Memory B cell (primary cell): ENCODE measurements at regions not wholly inside any gene's neighbourhood (a gene's known extent, or its start where the extent isn't known, plus 50 kb on each side); places are given as distances from the start of the nearest gene placed in this dataset.

Experiments
- ATAC-seq: fragments of 150-1000 bp; cut with Tn5 transposase; 2 replicates; pipeline ENCODE4 v1.10.0; 2021; ENCODE audit warnings: low read depth, mild to moderate bottlenecking, moderate library complexity
- DNase-seq, 2 donors: peaks; one replicate each; pipeline ENCODE4 v3.0.0; 2022; ENCODE audit warnings: low spot score in 2 of 2
- H3K27ac Mint-ChIP-seq: one replicate; pipeline ENCODE4 v1.8.0; 2022; ENCODE audit warnings: mild to moderate bottlenecking, moderate library complexity, mixed read lengths
- H3K27me3 Mint-ChIP-seq: one replicate; pipeline ENCODE4 v1.8.0; 2022; ENCODE audit warnings: mixed read lengths
- H3K36me3 Mint-ChIP-seq: one replicate; pipeline ENCODE4 v1.8.0; 2022; ENCODE audit warnings: mild to moderate bottlenecking, mixed read lengths
- H3K4me1 Mint-ChIP-seq: one replicate; pipeline ENCODE4 v1.8.0; 2022; ENCODE audit warnings: mixed read lengths
- H3K4me3 Mint-ChIP-seq: one replicate; pipeline ENCODE4 v1.8.0; 2022; ENCODE audit warnings: mild to moderate bottlenecking, moderate library complexity, mixed read lengths
- H3K9me3 Mint-ChIP-seq: one replicate; pipeline ENCODE4 v1.8.0; 2022; ENCODE audit warnings: mixed read lengths

- ATAC-seq, result no peak
- Mint-ChIP-seq H3K27ac (no peak overlapping the region), H3K27me3 (peaks cover 5% of the 10 kb centered on the region)
Measured at GRCh38 chr2:58545300-58546280, 304.5 kb upstream of the FANCL start.

GRCh38 chr2:58543442-58543841, 302.3 kb upstream of the FANCL start:
- Mint-ChIP-seq H3K27me3 (peaks cover 3% of the 10 kb centered on the region), H3K4me3 (no peak overlapping the region), H3K4me1 (peaks cover 4% of the 10 kb centered on the region), H3K27ac (no peak overlapping the region), H3K36me3 (no peaks in the 10 kb centered on the region), H3K9me3 (no peaks in the 10 kb centered on the region)
- no peak for ATAC-seq
- no peak for DNase-seq

More at GRCh38 chr2:58545300-58546280, 304.5 kb upstream of the FANCL start:
- peaks cover 3% of the 10 kb centered on the region for H3K4me1 Mint-ChIP-seq
- H3K9me3 Mint-ChIP-seq, result no peaks in the 10 kb centered on the region
- H3K36me3 Mint-ChIP-seq, result no peaks in the 10 kb centered on the region
- no peak overlapping the region for H3K4me3 Mint-ChIP-seq
- no peak for DNase-seq

- peaks cover 4% of the 10 kb centered on the region for H3K4me1 Mint-ChIP-seq
- no peak overlapping the region for H3K27ac Mint-ChIP-seq
- H3K9me3 Mint-ChIP-seq, result no peaks in the 10 kb centered on the region
- ATAC-seq (no peak), DNase-seq (no peak)
- H3K27me3 Mint-ChIP-seq, result peaks cover under 1% of the 10 kb centered on the region
- no peaks in the 10 kb centered on the region for H3K36me3 Mint-ChIP-seq
- no peak overlapping the region for H3K4me3 Mint-ChIP-seq
Measured at GRCh38 chr2:58541511-58541910, 300.4 kb upstream of the FANCL start.

- Mint-ChIP-seq H3K4me1 (peaks cover 4% of the 10 kb centered on the region), H3K36me3 (no peaks in the 10 kb centered on the region), H3K9me3 (no peaks in the 10 kb centered on the region), H3K27ac (no peak overlapping the region), H3K4me3 (no peak overlapping the region), H3K27me3 (no peaks in the 10 kb centered on the region)
- DNase-seq (no peak), ATAC-seq (no peak)
Measured at GRCh38 chr2:58540681-58541080, 299.6 kb upstream of the FANCL start.

GRCh38 chr2:58539973-58540372, 298.8 kb upstream of the FANCL start:
- Mint-ChIP-seq H3K36me3 (no peaks in the 10 kb centered on the region), H3K4me3 (no peak overlapping the region), H3K9me3 (no peaks in the 10 kb centered on the region), H3K4me1 (peaks cover 4% of the 10 kb centered on the region), H3K27me3 (no peaks in the 10 kb centered on the region), H3K27ac (no peak overlapping the region)
- DNase-seq, result no peak
- no peak for ATAC-seq

GRCh38 chr2:58535990-58536389, 294.9 kb upstream of the FANCL start:
- ATAC-seq, result no peak
- no peak for DNase-seq
- Mint-ChIP-seq H3K27ac (no peak overlapping the region), H3K9me3 (no peaks in the 10 kb centered on the region), H3K36me3 (no peaks in the 10 kb centered on the region), H3K27me3 (peaks cover 4% of the 10 kb centered on the region), H3K4me3 (no peak overlapping the region), H3K4me1 (peaks cover 4% of the 10 kb centered on the region)

GRCh38 chr2:58535182-58535581, 294.1 kb upstream of the FANCL start:
- ATAC-seq, result no peak
- no peaks in the 10 kb centered on the region for H3K9me3 Mint-ChIP-seq
- no peak overlapping the region for H3K27ac Mint-ChIP-seq
- H3K27me3 Mint-ChIP-seq, result peaks cover 4% of the 10 kb centered on the region
- no peaks in the 10 kb centered on the region for H3K36me3 Mint-ChIP-seq
- no peak overlapping the region for H3K4me3 Mint-ChIP-seq
- DNase-seq, result no peak
- H3K4me1 Mint-ChIP-seq, result no peaks in the 10 kb centered on the region

GRCh38 chr2:58533376-58533775, 292.3 kb upstream of the FANCL start:
- H3K36me3 Mint-ChIP-seq, result no peaks in the 10 kb centered on the region
- H3K9me3 Mint-ChIP-seq, result no peaks in the 10 kb centered on the region
- H3K4me1 Mint-ChIP-seq, result no peaks in the 10 kb centered on the region
- H3K4me3 Mint-ChIP-seq, result no peak overlapping the region
- ATAC-seq (no peak), DNase-seq (no peak)
- peaks cover 4% of the 10 kb centered on the region for H3K27me3 Mint-ChIP-seq
- no peak overlapping the region for H3K27ac Mint-ChIP-seq

- no peaks in the 10 kb centered on the region for H3K9me3 Mint-ChIP-seq
- no peaks in the 10 kb centered on the region for H3K36me3 Mint-ChIP-seq
- no peak overlapping the region for H3K27ac Mint-ChIP-seq
- H3K27me3 Mint-ChIP-seq, result peaks cover 4% of the 10 kb centered on the region
- no peaks in the 10 kb centered on the region for H3K4me1 Mint-ChIP-seq
- ATAC-seq (no peak), DNase-seq (no peak)
- H3K4me3 Mint-ChIP-seq, result no peak overlapping the region
Measured at GRCh38 chr2:58532641-58533040, 291.5 kb upstream of the FANCL start.

- ATAC-seq (no peak), DNase-seq (no peak)
- H3K4me1 Mint-ChIP-seq, result no peaks in the 10 kb centered on the region
- no peaks in the 10 kb centered on the region for H3K36me3 Mint-ChIP-seq
- H3K27ac Mint-ChIP-seq, result no peak overlapping the region
- peaks cover 4% of the 10 kb centered on the region for H3K27me3 Mint-ChIP-seq
- H3K4me3 Mint-ChIP-seq, result no peak overlapping the region
- no peaks in the 10 kb centered on the region for H3K9me3 Mint-ChIP-seq
Measured at GRCh38 chr2:58527647-58528046, 286.5 kb upstream of the FANCL start.

- ATAC-seq (no peak), DNase-seq (no peak)
- H3K4me1 Mint-ChIP-seq, result no peaks in the 10 kb centered on the region
Measured at GRCh38 chr2:58521803-58522554, 280.9 kb upstream of the FANCL start.

GRCh38 chr2:58520903-58521302, 279.8 kb upstream of the FANCL start:
- H3K4me1 Mint-ChIP-seq, result no peaks in the 10 kb centered on the region
- DNase-seq, result no peak
- ATAC-seq, result no peak
- H3K9me3 Mint-ChIP-seq, result no peaks in the 10 kb centered on the region
- H3K36me3 Mint-ChIP-seq, result no peaks in the 10 kb centered on the region
- H3K4me3 Mint-ChIP-seq, result no peak overlapping the region
- peaks cover under 1% of the 10 kb centered on the region for H3K27me3 Mint-ChIP-seq
- no peak overlapping the region for H3K27ac Mint-ChIP-seq

More at GRCh38 chr2:58521803-58522554, 280.9 kb upstream of the FANCL start:
- H3K27me3 Mint-ChIP-seq, result peaks cover 4% of the 10 kb centered on the region
- H3K4me3 Mint-ChIP-seq, result no peak overlapping the region
- no peak overlapping the region for H3K27ac Mint-ChIP-seq
- no peaks in the 10 kb centered on the region for H3K36me3 Mint-ChIP-seq
- no peaks in the 10 kb centered on the region for H3K9me3 Mint-ChIP-seq

GRCh38 chr2:58517881-58518280, 276.8 kb upstream of the FANCL start:
- H3K36me3 Mint-ChIP-seq, result no peaks in the 10 kb centered on the region

GRCh38 chr2:58516695-58517094, 275.6 kb upstream of the FANCL start:
- no peak for ATAC-seq
- Mint-ChIP-seq H3K4me1 (no peaks in the 10 kb centered on the region), H3K9me3 (no peaks in the 10 kb centered on the region), H3K27ac (no peak overlapping the region), H3K27me3 (no peaks in the 10 kb centered on the region), H3K36me3 (no peaks in the 10 kb centered on the region), H3K4me3 (no peak overlapping the region)
- no peak for DNase-seq

More at GRCh38 chr2:58517881-58518280, 276.8 kb upstream of the FANCL start:
- ATAC-seq (no peak), DNase-seq (no peak)
- Mint-ChIP-seq H3K27ac (no peak overlapping the region), H3K27me3 (no peaks in the 10 kb centered on the region), H3K4me1 (no peaks in the 10 kb centered on the region), H3K9me3 (no peaks in the 10 kb centered on the region), H3K4me3 (no peak overlapping the region)
